Calu3 (cell line): ENCODE measurements at regions not wholly inside any gene's neighbourhood (a gene's known extent, or its start where the extent isn't known, plus 50 kb on each side); places are given as distances from the start of the nearest gene placed in this dataset.
"Not testable (repeated sequence)": the region's sequence is repeated elsewhere in the genome, so short reads cannot be mapped to it uniquely, and the experiment has no call there.

Source experiments
- BruUV-seq: library from RNA; stranded (reverse); fragments of 400-500 nt; replicated peaks from 2 replicates; lab custom pipeline; 2021; lab: Mats Ljungman, UMichigan
- CTCF ChIA-PET: fragments of 300-600 bp; sonication (Branson Sonifier 250); formaldehyde crosslinking; loops from one replicate; lab custom pipeline; 2022; ENCODE audit warnings: antibody characterized with exemption; lab: Charles Lee
- DNase-seq: peaks from one replicate; pipeline ENCODE4 v3.0.0; 2022
- H3K27ac Mint-ChIP-seq: one replicate; pipeline ENCODE4 v1.8.0; 2022; ENCODE audit warnings: mixed read lengths; ENCODE audit not compliant: unreplicated experiment
- H3K27me3 Mint-ChIP-seq: one replicate; pipeline ENCODE4 v1.8.0; 2022; ENCODE audit warnings: mixed read lengths; ENCODE audit not compliant: unreplicated experiment
- H3K36me3 Mint-ChIP-seq: one replicate; pipeline ENCODE4 v1.8.0; 2022; ENCODE audit warnings: mild to moderate bottlenecking, moderate library complexity, mixed read lengths; ENCODE audit not compliant: insufficient read depth, unreplicated experiment
- H3K4me1 Mint-ChIP-seq: one replicate; pipeline ENCODE4 v1.8.0; 2022; ENCODE audit warnings: mild to moderate bottlenecking, low read depth, mixed read lengths; ENCODE audit not compliant: unreplicated experiment
- H3K4me3 Mint-ChIP-seq: one replicate; pipeline ENCODE4 v1.8.0; 2022; ENCODE audit warnings: mild to moderate bottlenecking, low read depth, moderate library complexity, mixed read lengths; ENCODE audit not compliant: unreplicated experiment
- H3K9me3 Mint-ChIP-seq: one replicate; pipeline ENCODE4 v1.8.0; 2022; ENCODE audit warnings: low read depth, mixed read lengths; ENCODE audit not compliant: unreplicated experiment
- intact Hi-C: fragments of 100-400 bp; cut with micrococcal nuclease; formaldehyde crosslinking; loops from one replicate; pipeline ENCODE4 v1.10.0; 2022; ENCODE audit not compliant: unreplicated experiment
- TF ChIP-seq, protein P1 (sequence below): fragments of 200-600 bp; IDR thresholded peaks from one replicate; pipeline ENCODE4 v1.8.0; 2022; ENCODE audit warnings: antibody characterized with exemption; ENCODE audit not compliant: unreplicated experiment

DNA sequence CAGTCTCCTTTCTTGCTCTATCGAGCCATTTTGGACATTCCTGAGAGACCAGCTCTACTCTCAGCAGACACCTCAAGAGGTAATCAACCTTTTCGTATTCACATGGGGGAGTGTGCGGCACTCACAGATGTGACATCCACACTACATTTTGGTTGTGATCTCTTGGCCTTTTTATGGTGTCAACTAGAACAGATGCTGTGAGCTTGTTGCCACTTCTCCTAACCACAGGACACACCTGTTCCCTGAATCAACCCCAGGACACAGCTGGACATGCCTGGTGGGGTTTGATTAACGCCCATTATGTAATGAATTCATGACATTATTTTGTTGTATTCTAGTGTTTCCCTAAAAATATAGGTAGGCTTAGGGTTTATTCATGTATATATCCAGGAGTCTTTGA lies 1143.6 kb downstream of the TMEM121 start:
- intact Hi-C loops: no loop called here
- H3K36me3 Mint-ChIP-seq: no peaks in the 10 kb centered on the region
- no peaks in the 10 kb centered on the region for H3K9me3 Mint-ChIP-seq
- peaks cover 34% of the 10 kb centered on the region for H3K27me3 Mint-ChIP-seq
- no TSS peak for BruUV-seq
- no peak overlapping the region for H3K4me3 Mint-ChIP-seq
- no peaks in the 10 kb centered on the region for H3K4me1 Mint-ChIP-seq
- TF ChIP-seq, protein P1, sequence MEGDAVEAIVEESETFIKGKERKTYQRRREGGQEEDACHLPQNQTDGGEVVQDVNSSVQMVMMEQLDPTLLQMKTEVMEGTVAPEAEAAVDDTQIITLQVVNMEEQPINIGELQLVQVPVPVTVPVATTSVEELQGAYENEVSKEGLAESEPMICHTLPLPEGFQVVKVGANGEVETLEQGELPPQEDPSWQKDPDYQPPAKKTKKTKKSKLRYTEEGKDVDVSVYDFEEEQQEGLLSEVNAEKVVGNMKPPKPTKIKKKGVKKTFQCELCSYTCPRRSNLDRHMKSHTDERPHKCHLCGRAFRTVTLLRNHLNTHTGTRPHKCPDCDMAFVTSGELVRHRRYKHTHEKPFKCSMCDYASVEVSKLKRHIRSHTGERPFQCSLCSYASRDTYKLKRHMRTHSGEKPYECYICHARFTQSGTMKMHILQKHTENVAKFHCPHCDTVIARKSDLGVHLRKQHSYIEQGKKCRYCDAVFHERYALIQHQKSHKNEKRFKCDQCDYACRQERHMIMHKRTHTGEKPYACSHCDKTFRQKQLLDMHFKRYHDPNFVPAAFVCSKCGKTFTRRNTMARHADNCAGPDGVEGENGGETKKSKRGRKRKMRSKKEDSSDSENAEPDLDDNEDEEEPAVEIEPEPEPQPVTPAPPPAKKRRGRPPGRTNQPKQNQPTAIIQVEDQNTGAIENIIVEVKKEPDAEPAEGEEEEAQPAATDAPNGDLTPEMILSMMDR: no peak
- no peak overlapping the region for H3K27ac Mint-ChIP-seq
- DNase-seq: no peak
- CTCF ChIA-PET: no interaction called here

DNA sequence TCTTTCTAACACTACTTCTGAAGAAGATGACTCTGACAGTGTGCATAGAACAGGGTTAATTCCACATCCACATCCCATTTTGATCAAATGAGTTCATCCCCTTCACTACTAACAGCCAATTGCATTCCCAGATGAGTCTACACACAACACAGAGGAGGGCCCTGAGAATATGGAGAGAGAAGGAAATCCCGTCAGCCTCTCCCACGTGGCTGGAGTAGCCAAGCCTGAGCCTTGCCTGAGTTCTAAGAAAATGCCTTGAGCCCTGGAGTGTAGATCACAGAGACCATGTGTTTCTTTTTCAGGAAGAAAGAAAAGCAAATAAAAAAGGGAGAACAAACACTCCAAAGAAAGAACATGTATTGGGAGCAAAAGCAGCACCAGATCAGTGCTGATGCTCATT lies 1147.7 kb downstream of the TMEM121 start:
- H3K27me3 Mint-ChIP-seq: peaks cover 51% of the 10 kb centered on the region
- H3K4me1 Mint-ChIP-seq, BruUV-seq, H3K9me3 Mint-ChIP-seq, H3K27ac Mint-ChIP-seq, CTCF ChIA-PET, intact Hi-C loops, H3K36me3 Mint-ChIP-seq, H3K4me3 Mint-ChIP-seq, DNase-seq: not testable (repeated sequence)

DNA sequence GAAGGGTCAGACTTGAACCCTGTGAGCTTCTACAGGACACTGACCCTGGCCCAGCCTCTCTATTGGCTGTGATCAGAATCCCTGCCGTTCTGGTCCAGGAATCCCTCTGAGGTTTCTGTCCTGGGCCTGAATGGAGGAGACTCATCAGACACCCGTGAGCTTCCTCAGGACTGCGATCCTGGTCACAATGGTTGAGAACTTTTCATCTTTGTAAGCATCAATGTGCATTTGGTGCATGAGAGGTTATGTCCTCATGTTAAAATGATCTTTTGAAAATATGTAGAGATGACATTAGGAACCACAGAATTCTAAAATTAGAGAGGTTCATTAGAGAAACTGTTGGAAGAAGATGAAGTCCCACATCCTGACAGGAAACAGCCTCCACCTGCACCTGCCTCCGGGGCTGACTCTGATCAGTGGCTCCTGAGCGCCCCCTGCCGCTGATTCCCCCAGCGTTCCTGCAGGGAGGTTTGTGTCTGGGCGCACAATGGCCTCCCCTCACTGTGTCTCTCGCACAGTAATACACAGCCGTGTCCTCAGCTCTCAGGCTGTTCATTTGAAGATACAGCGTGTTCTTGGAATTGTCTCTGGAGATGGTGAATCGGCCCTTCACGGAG lies 1148.2 kb downstream of the TMEM121 start:
- H3K9me3 Mint-ChIP-seq, H3K36me3 Mint-ChIP-seq, DNase-seq, intact Hi-C loops, H3K27ac Mint-ChIP-seq, CTCF ChIA-PET, H3K4me3 Mint-ChIP-seq, BruUV-seq, H3K4me1 Mint-ChIP-seq: not testable (repeated sequence)
- peaks cover 51% of the 10 kb centered on the region for H3K27me3 Mint-ChIP-seq

DNA sequence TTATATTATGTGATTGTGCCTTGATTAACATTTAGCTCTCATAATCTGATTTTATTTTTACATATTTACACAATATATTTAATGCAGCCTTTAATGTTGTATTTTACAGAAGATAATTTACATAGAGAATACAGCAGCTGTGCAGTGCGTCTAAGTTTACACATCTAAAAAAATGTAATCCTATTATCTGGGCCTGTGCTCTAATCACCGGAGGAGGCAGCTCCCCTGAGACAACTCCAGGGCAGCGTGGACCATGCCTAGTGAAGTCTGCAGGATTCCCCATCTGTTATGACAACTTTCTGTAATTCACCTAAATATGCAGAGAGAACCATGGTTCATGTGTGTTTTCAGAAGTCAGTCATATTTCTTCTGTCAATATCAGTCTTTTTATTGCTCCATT lies 1149.3 kb downstream of the TMEM121 start:
- H3K36me3 Mint-ChIP-seq, H3K4me1 Mint-ChIP-seq, CTCF ChIA-PET, BruUV-seq, H3K27ac Mint-ChIP-seq, H3K9me3 Mint-ChIP-seq, DNase-seq, H3K4me3 Mint-ChIP-seq, intact Hi-C loops: not testable (repeated sequence)
- peaks cover 53% of the 10 kb centered on the region for H3K27me3 Mint-ChIP-seq

DNA sequence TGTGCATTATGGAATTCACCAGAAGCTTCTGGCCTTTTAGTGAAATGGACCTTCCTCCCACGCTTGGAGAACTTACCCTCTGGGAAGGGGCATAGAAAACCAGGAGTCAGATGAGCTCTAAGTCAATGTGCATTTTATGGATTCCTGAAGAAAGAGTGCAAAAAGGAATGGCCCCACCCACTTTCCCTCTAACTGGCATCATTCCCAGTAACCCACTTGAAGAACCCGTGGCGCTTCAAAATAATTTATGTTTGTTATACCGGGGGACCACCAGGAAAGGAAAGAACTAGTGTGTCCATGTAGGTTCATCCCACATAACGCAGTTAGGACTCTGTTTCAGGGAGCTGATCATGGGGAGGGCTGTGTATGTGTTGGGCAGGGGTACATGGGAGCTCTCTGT lies 1153.4 kb downstream of the TMEM121 start:
- Mint-ChIP-seq H3K27ac (no peak overlapping the region), H3K36me3 (no peaks in the 10 kb centered on the region), H3K9me3 (no peaks in the 10 kb centered on the region), H3K4me1 (no peaks in the 10 kb centered on the region), H3K27me3 (peaks cover 64% of the 10 kb centered on the region), H3K4me3 (no peak overlapping the region)
- CTCF ChIA-PET: no interaction called here
- intact Hi-C loops: no loop called here
- BruUV-seq: no TSS peak
- no peak for DNase-seq
- TF ChIP-seq, protein P1: no peak

DNA sequence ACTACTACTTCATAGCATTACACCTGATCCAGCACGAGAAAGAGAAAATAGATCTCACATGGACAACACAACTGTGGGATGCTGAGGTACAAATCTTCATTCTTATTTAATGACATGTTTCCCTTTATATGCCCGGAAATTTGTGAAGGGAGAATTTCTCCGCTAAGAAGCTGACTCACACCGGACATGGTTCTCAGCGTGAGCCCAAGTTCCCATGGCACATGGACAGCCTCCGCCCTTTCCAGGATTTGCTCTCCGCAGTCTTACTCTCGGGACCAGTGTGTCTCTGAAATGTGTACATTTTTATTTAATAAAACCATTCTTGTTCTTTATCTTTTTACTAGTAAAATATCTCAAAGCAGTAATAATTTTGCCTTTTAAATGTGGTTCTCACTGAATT lies 1154.8 kb downstream of the TMEM121 start:
- Mint-ChIP-seq H3K4me1 (no peaks in the 10 kb centered on the region), H3K27me3 (peaks cover 78% of the 10 kb centered on the region), H3K27ac (no peak overlapping the region), H3K4me3 (no peak overlapping the region), H3K36me3 (no peaks in the 10 kb centered on the region), H3K9me3 (no peaks in the 10 kb centered on the region)
- BruUV-seq: no TSS peak
- DNase-seq: no peak
- intact Hi-C loops: no loop called here
- CTCF ChIA-PET: no interaction called here
- TF ChIP-seq, protein P1: no peak
